ENCODE measurements at regions not wholly inside any gene's neighbourhood (a gene's known extent, or its start where the extent isn't known, plus 50 kb on each side); places are given as distances from the start of the nearest gene placed in this dataset.

- H3K4me2 ChIP-seq, result no peak overlapping the region
- FAIRE-seq (no peak), ATAC-seq (no peak), DNase-seq (ENCODE audit: low read depth in 1 of 2, low spot score in 1 of 2) (no peak)
- TF ChIP-seq RARB (CRISPR knock-in tag; IDR thresholded peaks at IDR 0.05) (no peak), E2F6 (IDR thresholded peaks at IDR 0.05; ENCODE audit: borderline replicate concordance, low read depth) (no peak), CBX2 (IDR thresholded peaks at IDR 0.05; ENCODE audit: borderline replicate concordance, low read depth) (no peak), ATOH8 (CRISPR knock-in tag; IDR thresholded peaks at IDR 0.05; ENCODE audit: low read depth) (no peak), JUNB (IDR thresholded peaks at IDR 0.05) (no peak), HOXA7 (CRISPR knock-in tag; IDR thresholded peaks at IDR 0.05) (no peak), PBX3 (IDR thresholded peaks at IDR 0.05) (no peak), GATA3 (IDR thresholded peaks at IDR 0.05; ENCODE audit: borderline replicate concordance) (no peak), CTCF (IDR thresholded peaks at IDR 0.05) (no peak), NFE2L2 (conservative IDR thresholded peaks at IDR 0.05; ENCODE audit: low read length) (no peak), BHLHE40 (IDR thresholded peaks at IDR 0.05; ENCODE audit: low read depth, low read length) (no peak), EHF (CRISPR knock-in tag; IDR thresholded peaks at IDR 0.05) (no peak), PHF8 (IDR thresholded peaks at IDR 0.05; ENCODE audit: borderline replicate concordance, low read depth) (no peak)
- no peak overlapping the region for H3K4me3 ChIP-seq
- no peaks in the 10 kb centered on the region for H3K4me1 ChIP-seq
- 28% methylated on average over 2 of the region's 2 CpGs for WGBS (ENCODE audit: missing lambda C conversion rate)
- ChIA-PET CTCF (no interaction called here), POLR2A (no interaction called here)
- no peaks in the 10 kb centered on the region for H3K9me3 ChIP-seq
- no peak overlapping the region for H3K27ac ChIP-seq
Observed at GRCh38 chr11:127080735-127081134, 80.2 kb upstream of the KIRREL3 start.

GRCh38 chr11:127075758-127076157 lies 75.2 kb upstream of the KIRREL3 start:
- peaks cover 8% of the 10 kb centered on the region for H3K4me1 ChIP-seq
- WGBS (ENCODE audit: missing lambda C conversion rate), result 89% methylated on average over 4 of the region's 4 CpGs
- ATAC-seq (no peak), FAIRE-seq (no peak), DNase-seq (ENCODE audit: low read depth in 1 of 2, low spot score in 1 of 2) (no peak)
- H3K4me3 ChIP-seq, result no peak overlapping the region
- H3K4me2 ChIP-seq, result no peak overlapping the region
- H3K27ac ChIP-seq, result no peak overlapping the region
- ChIA-PET CTCF (interaction anchor here (0.9 to 7.8 kb wide), 3 partner anchors 73 to 468 kb away, joined by 4 to 62 read pairs (median 37); partner anchors contain the start of gene KIRREL3), POLR2A (no interaction called here)
- no peaks in the 10 kb centered on the region for H3K9me3 ChIP-seq
- TF ChIP-seq MAX (IDR thresholded peaks at IDR 0.05) (no peak), MAFK (IDR thresholded peaks at IDR 0.05; ENCODE audit: partially characterized antibody) (no peak), TFCP2L1 (CRISPR knock-in tag; IDR thresholded peaks at IDR 0.05) (no peak), ZNF302 (CRISPR knock-in tag; IDR thresholded peaks at IDR 0.05) (no peak), JUNB (IDR thresholded peaks at IDR 0.05) (no peak), ZSCAN20 (CRISPR knock-in tag; IDR thresholded peaks at IDR 0.05) (no peak), NPAS2 (CRISPR knock-in tag; IDR thresholded peaks at IDR 0.05; ENCODE audit: borderline replicate concordance) (no peak), MAZ (IDR thresholded peaks at IDR 0.05; ENCODE audit: borderline replicate concordance, low read depth, low read length) (no peak), RAD21 (conservative IDR thresholded peaks at IDR 0.05 in 1 of 2, IDR thresholded peaks at IDR 0.05 in 1 of 2) (no peak), ELK1 (IDR thresholded peaks at IDR 0.05; ENCODE audit: low read depth, low read length) (no peak), PHF8 (IDR thresholded peaks at IDR 0.05; ENCODE audit: borderline replicate concordance, low read depth) (no peak), E2F6 (IDR thresholded peaks at IDR 0.05; ENCODE audit: borderline replicate concordance, low read depth) (no peak), NFE2L2 (conservative IDR thresholded peaks at IDR 0.05; ENCODE audit: low read length) (no peak), TP53 (CRISPR knock-in tag; IDR thresholded peaks at IDR 0.05) (no peak), HOXB13 (CRISPR knock-in tag; IDR thresholded peaks at IDR 0.05; ENCODE audit: low read depth) (no peak), PBX3 (IDR thresholded peaks at IDR 0.05) (no peak), NR3C1 (IDR thresholded peaks at IDR 0.05) (no peak), BCL3 (IDR thresholded peaks at IDR 0.05) (no peak), CBX2 (IDR thresholded peaks at IDR 0.05; ENCODE audit: borderline replicate concordance, low read depth) (no peak), JUN (IDR thresholded peaks at IDR 0.05) (no peak)
